HEK293T (cell line): ENCODE measurements at regions not wholly inside any gene's neighbourhood (a gene's known extent, or its start where the extent isn't known, plus 50 kb on each side); places are given as distances from the start of the nearest gene placed in this dataset.
"Not testable (repeated sequence)": the region's sequence is repeated elsewhere in the genome, so short reads cannot be mapped to it uniquely, and the experiment has no call there.

Source experiments
- BHLHE40 ChIP-seq: fragments of 450-650 bp; IDR thresholded peaks from 2 replicates; pipeline ENCODE4 v1.6.1; 2016; ENCODE audit warnings: mild to moderate bottlenecking, moderate library complexity, borderline replicate concordance
- FOXA1 ChIP-seq: fragments of 450-650 bp; IDR thresholded peaks from 2 replicates; pipeline ENCODE4 v1.6.1; 2016; ENCODE audit warnings: mild to moderate bottlenecking
- FOXK2 ChIP-seq: fragments of 450-650 bp; IDR thresholded peaks from 2 replicates; pipeline ENCODE4 v1.6.1; 2016; ENCODE audit warnings: mild to moderate bottlenecking
- FOXM1 ChIP-seq: fragments of 450-650 bp; IDR thresholded peaks from 2 replicates; pipeline ENCODE4 v1.6.1; 2017; ENCODE audit warnings: mild to moderate bottlenecking, borderline replicate concordance
- HDGF ChIP-seq: fragments of 450-650 bp; IDR thresholded peaks from 2 replicates; pipeline ENCODE4 v1.6.1; 2017; ENCODE audit warnings: antibody characterized with exemption, borderline replicate concordance
- LEF1 ChIP-seq: fragments of 450-650 bp; IDR thresholded peaks from 2 replicates; pipeline ENCODE4 v1.6.1; 2017; ENCODE audit warnings: mild to moderate bottlenecking, borderline replicate concordance
- SP1 ChIP-seq: fragments of 450-650 bp; IDR thresholded peaks from 2 replicates; pipeline ENCODE4 v1.6.1; 2017
- SUZ12 ChIP-seq: fragments of 450-650 bp; IDR thresholded peaks from 2 replicates; pipeline ENCODE4 v1.6.1; 2016; ENCODE audit warnings: mild to moderate bottlenecking
- ZNF384 ChIP-seq: fragments of 450-650 bp; IDR thresholded peaks from 2 replicates; pipeline ENCODE4 v1.6.1; 2016
- TF ChIP-seq, protein P1 (sequence below): fragments of 450-650 bp; IDR thresholded peaks from 2 replicates; pipeline ENCODE4 v1.6.1; 2016

DNA sequence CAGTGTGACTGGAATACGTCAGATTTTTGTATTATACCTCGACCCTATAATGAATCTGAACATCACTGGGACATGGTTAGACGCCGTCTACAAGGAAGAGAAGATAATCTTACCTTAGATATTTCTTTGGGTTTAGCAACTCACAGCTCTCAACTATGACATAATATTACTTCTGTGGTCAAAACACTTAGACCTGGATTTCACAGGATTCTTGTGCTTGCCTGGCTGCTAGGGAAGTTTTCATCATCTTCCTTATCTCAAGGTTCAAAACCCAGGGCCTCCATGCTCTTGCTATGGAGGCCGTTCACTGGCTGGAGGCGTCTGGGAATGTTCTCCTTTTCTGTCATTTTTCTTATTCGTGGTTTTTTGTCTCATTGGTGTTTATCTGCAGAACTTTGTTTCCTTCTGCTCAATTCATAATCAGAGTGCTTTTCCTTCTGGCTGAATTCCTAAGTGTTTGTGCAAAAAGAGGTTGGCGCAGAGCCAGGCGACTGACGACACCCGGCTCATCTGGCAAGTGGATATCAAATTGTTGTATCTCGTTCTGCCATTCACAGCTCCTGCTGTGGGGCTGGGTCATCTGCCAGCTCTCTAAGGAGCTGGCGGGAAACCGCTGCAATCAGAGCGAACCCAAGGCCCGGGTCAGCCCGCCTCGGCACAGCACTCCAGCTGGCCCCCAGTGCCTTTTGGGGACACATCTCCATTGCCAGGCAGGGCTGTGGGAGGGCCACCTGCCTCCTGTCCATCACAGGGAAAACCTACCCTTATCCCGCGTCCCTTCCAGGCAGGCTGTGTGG, 68.1 kb upstream of the DEFB108B start:
- not testable (repeated sequence) for TF ChIP-seq SUZ12, FOXM1, BHLHE40, FOXA1, SP1, LEF1, HDGF, FOXK2, ZNF384
- TF ChIP-seq, protein P1, sequence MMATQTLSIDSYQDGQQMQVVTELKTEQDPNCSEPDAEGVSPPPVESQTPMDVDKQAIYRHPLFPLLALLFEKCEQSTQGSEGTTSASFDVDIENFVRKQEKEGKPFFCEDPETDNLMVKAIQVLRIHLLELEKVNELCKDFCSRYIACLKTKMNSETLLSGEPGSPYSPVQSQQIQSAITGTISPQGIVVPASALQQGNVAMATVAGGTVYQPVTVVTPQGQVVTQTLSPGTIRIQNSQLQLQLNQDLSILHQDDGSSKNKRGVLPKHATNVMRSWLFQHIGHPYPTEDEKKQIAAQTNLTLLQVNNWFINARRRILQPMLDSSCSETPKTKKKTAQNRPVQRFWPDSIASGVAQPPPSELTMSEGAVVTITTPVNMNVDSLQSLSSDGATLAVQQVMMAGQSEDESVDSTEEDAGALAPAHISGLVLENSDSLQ, result not testable (repeated sequence)
